ENCODE measurements at regions not wholly inside any gene's neighbourhood (a gene's known extent, or its start where the extent isn't known, plus 50 kb on each side); places are given as distances from the start of the nearest gene placed in this dataset.
"Not testable (repeated sequence)": the region's sequence is repeated elsewhere in the genome, so short reads cannot be mapped to it uniquely, and the experiment has no call there.

DNA sequence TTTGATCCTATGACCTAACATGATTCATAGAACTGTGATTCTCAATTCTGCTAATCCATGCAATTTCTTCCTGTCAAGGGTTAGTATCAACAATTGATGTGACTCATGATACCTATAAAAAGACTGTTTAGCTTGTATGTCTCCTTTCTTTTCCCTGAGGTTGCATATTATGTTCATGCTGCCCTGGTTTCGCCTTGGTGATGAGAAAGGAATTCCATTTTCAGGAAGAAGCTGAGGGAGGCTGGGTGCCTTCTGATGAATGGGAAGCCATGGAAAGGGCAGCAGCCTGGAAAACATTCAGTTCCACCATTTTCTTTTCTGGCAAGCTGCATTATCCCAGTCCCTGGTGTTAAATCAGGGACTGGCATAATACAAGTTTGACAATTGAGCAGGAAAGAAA is 976.5 kb downstream of the RPA4 start:
- DNase-seq: no peak

DNA sequence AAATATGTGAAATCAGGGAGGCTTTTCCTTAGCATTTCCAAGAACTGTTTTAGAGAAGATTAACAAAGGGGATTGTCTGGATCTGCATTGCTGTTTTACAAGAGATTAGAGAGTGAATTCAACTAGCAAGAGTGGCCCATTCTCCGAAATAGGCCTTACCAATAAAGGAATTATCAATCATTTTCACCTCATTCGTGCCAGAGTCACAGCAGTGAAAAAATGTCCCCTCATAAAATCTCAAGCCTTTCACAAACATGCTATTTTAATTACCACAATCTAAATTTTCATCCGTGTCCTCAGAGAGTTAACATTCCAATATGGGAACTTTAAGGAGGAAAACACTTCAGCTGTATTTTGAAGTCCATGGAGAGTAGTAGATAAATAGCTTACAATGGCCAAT is 979.6 kb downstream of the RPA4 start:
- DNase-seq: no peak

DNA sequence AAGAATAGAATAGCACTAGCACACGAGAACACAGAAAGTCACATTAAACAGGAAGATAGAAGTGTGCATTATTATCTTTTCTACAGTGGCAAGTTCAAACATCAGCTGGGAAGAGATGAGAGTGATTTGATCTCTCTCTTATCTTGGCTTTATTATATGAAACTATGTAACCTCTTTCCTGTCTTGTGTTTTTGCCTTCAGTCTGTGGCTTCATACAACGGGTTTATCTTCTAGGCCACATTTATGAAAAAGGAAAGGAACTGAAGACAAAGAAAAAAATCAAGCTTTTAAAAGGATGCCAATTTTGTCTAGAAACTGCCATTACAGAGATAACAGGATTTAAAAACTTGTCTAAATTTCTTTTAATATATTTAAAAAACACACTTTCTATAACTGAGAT is 983.6 kb downstream of the RPA4 start:
- no peak for DNase-seq

DNA sequence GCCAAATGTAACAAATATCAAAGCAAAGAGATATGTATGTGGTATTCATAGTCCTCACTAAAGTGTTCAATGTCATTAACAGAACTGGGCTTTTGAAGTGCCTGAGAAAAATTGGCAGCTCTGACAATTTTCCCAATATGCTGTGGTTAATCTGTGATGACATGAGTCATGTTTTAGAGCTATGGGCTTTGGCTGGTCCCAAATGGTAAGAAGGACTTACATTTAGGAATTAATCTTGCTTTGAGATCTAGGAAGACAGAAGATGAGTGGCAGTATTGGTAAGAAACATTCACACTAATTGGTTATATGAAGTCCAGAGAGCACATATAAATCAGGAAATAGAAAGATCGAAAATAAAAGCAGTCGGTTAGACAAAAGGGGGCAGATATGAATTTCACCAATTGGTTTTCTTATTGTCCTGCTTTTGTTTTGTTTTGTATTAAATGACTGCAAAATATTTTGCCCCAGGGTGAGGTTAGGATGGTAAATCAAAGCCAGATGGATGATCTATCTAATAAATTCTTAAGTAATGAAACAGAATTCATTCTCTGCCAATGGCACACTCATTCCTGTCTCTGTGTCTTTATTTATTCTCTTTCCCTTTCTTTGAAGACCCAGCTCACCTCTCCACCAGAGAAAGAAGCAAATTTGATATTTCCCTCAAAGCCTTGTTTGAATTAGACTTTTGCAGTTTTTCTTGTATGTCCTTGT is 993.1 kb downstream of the RPA4 start:
- no peak for DNase-seq

DNA sequence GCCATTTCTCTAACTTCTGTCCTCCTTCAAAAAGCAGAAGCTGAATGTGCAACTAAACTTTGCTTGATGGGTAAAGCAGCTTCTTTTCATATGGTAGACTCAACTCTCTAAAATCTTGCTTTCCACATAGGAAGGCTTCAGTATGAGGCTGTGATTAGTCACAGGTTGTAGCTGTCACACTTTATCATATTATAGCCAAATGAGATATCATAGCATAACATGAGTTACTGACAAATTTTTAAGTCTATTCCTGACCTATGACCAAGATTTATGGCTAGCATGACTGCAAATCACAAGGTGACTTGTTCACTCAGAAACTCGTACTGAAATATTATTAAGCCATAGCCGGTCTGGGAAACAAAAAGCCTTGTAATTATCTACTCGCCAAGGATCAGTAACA is 998.6 kb downstream of the RPA4 start:
- DNase-seq: no peak

DNA sequence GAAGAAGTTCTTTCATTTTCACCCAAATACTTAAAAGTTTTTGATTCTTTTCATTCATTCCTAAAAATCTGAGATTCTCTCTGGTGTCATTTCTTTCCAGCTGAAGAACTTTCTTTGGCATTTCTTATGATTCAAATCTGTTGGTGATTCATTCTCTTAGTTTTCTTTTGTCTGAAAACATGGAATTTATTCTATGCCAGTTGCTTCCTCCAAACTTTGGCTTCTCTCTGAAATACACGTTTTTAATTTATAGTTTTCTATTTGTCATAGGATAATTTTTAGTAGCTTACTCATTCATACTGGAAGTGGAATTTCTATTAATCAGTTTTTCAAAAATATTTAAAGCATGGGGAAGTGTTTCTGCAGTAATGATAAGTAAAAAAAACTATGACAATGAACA is 1012.0 kb downstream of the RPA4 start:
- no peak for DNase-seq

DNA sequence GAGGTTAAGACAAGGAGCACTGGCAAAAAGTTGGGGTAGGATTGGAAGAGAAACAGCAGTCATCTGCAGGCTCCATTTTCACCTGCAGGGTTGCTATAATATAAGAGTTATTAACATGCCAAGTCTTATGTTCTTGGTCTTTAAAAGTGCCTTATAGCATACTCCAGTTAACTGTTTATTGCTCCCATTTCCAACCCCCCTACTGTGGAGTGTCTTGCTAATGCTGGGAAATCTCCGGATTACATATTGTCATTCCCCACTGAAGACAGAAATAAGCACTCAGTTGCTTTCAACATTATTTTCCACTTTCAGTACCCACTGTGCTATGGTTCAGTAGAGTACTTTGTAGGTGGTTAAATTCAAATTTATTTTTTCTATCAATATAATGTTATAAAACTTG is 1014.3 kb downstream of the RPA4 start:
- DNase-seq: no peak

DNA sequence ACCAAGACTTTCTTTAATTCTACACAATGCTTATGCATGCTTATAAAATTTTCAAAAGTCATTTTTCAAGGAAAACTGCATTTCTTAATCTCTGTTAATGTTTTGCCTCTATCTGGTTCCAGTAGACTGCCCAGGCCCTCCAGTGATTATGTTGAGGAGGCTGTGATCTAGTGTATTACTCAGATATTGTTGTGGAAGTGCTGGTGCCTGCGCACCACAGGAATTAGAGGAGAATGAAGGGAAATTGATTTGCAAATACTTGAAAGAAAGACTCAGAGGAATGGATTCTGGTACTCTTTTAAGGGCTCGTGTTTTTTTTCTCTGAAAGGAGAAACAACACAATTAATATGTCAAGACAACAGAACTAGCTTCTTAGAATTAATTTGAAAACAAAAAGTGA is 1015.1 kb downstream of the RPA4 start:
- DNase-seq: no peak

DNA sequence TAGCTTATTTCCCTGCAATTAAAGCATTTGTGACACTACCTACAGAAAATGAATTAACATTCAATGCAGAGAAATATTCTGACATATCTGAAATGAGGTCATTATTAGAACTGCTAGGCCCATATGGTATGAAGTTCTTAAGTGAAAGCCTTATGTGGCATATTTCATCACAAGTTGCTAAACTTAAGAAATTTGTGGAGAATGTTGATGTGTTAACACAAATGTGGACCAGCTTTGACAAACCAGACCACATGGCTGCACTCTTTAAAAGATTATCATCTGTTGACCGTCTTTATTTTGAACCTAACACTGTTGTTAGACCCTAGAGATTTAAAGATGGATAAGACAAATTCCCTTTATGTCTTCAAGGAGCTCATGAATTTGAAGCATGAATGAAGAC is 1024.1 kb downstream of the RPA4 start:
- no peak for DNase-seq

DNA sequence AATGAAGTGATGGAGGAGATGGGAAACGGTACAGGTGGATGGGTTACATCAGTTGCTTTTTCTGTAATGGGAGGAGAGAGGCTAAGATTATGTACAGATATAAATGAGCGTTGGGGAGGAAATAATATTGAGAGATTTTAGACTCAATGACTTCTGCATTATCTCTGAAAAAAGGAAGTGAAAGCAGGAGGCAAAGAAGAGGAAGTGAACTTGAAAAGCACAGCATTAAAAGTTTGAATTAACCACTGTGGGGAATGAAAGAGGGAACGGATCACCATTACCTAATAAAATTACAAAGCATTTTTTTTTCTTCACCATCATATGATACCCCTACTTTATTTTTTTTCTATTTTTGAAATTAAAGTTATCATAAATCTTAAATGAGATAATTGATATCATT is 1025.5 kb downstream of the RPA4 start:
- DNase-seq: no peak

DNA sequence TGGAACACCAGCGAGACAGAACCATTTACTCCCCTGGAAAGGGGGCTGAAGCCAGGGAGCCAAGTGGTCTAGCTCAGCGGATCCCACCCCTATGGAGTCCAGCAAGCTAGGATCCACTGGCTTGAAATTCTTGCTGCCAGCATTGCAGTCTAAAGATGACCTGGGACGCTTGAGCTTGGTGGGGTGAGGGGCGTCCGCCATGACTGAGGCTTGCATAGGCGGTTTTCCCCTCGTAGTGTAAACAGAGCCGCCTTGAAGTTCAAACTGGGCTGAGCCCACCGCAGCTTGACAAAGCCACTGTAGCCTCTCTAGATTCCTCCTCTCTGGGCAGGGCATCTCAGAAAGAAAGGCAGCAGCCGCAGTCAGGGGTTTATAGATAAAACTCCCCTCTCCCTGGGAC is 1031.7 kb downstream of the RPA4 start:
- DNase-seq: not testable (repeated sequence)

DNA sequence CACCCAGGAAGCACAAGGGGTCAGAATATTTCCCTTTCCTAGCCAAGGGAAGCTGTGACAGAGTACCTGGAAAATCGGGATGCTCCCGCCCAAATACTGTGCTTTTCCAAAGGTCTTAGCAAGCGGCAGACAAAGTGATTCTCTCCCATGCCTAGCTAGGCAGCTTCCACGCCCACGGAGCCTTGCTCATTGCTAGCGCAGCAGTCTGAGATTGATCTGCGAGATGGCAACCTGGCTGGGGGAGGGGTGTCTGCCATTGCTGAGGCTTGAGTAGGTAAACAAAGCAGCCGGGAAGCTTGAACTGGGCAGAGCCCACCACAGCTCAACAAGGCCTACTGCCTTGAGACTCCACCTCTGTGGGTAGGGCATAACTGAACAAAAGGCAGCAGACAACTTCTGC is 1037.5 kb downstream of the RPA4 start:
- not testable (repeated sequence) for DNase-seq

DNA sequence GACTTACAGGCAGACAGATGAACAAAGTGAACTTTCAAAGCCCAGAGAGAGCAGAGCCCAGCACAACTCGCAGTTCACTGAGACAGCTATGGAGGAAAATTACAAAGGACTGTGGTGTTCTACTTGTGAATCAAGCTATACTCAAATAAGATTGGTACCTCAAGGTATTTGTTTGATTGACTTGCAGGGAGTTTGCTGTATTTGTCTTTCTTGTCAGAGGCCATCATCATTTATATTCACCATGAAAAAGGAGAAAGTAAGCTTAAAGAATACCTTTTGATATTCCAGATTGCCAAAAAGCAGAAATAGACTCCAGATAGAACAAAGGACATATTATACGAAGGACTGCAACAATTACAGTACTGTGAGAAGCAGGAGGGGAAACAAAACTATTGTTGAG is 1047.9 kb downstream of the RPA4 start:
- DNase-seq: no peak

DNA sequence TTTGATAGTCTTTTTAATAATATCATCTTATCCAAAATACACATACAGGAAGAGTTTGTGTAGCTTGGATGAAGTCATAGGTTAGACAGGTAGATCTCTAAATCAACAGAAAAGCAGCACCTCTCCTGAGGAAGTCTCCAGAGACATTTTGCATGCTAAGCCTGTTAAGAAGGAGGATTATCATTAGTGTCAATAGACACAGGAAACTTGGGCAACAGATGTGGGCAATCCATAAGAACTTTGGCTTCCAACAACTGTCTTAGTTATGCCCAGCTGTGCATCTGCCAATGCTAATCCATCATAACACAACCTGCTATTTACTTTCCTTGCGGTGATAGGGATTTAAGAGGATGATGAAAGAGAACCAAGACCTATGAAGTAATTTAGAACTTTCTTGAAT is 1052.6 kb downstream of the RPA4 start:
- no peak for DNase-seq

DNA sequence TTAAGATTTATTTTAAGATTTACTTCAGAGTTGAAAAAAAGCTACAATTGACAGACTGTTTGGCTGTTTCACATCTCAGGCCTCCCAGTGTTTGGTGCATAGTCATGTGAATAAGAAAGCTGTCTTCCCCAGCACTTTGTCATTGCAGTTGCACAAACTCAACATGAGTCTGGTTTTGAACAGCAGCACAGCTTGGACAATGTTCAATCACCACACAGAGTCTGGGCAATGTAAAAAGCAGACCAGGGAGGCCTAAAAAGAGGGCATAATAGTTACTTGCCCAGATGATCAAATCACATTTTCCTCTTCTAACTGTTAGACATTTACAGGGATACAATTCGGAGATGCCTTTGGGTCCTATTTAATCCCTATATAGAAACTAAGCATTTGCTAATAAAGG is 1055.0 kb downstream of the RPA4 start:
- DNase-seq: no peak

DNA sequence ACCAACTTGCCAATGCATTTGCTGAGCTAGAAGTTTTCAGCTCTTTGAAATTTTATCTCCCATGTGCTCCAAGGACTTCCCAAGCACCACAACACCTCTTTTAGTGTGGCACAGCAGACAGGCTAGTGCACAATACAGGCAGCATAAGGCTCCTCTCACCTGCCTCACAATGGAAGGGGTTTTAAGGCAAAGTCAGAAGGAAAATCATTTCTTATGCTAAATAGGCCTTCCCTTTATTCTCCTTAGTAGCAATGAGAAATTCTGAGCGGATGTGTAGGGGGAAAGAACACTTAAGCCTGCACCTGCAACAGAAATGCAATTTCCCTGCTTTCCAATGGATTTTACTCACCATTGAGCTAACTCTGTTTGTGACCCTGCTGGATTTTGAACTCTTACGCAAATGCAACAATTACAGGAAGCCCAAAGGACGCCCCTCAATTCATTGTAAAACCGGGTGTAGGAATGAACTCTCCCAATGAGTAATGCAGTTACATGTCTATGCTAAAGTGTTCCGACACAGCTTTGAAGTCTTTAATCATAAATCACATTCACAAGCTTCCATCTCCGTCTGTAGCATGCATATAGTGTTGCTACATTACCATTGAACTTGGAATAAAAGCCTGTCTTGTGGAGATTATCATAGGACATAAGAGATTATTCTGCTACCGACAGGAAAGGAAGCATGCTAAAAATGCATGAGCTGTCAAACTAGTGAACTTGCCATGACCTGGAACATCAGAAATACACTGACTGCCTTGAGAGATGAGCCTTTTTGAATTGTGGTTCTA is 1084.9 kb downstream of the RPA4 start:
- DNase-seq: no peak

DNA sequence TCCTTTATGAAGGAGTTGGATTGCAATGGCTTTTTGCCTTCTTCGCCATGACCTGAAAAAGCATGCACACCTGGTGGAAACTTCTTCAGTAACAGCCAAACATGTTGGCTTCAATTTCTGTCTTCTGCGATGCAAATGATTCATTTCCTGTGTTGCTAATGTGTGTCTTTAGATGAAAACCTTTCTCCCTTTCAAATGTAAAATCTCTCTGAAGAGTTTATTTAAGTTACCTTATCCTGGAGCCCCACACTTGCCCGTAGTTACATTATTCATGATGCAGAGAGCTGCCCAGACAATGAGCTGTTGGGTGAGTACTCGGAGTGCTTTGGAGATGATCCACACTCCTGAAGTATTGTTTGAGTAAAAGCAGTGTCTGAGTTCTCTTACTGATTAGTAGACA is 1100.9 kb downstream of the RPA4 start:
- no peak for DNase-seq

DNA sequence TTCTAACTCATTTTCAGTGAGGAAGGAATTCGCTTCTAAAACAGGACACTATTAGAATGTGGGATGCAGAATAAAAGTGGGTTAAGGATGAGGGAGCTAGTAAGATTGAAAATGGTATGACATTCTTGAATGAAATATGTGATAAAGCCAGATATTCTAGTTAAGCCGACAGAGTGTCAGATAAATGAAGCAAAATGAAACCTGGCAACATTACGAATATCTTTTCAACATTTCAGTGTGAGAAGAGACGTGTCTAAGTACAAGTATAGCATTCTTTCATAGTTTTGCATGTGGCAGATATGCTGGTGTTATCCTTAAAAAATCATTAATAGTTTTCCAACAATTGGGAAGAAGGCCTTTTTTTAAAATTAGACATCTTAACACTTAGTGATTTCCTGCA is 1101.4 kb downstream of the RPA4 start:
- no peak for DNase-seq

DNA sequence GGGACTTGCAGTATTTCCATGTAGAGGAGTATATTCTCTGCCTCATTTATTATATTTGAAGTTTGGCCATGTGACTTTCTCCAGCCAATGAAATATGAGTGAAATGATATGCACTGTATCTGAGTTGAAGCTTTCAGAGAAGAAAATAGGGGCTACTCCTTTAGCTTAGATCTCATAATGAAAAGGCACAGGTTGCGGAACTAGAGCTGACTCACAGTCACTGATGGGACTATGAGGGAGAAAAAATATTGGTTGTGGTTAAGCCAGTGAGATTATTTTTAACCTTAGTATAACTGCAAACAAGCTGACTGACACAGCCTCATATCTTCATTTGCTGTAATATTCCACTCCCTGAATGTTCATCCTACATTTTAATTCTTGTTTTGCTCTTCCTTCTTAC is 1104.3 kb downstream of the RPA4 start:
- DNase-seq: no peak

DNA sequence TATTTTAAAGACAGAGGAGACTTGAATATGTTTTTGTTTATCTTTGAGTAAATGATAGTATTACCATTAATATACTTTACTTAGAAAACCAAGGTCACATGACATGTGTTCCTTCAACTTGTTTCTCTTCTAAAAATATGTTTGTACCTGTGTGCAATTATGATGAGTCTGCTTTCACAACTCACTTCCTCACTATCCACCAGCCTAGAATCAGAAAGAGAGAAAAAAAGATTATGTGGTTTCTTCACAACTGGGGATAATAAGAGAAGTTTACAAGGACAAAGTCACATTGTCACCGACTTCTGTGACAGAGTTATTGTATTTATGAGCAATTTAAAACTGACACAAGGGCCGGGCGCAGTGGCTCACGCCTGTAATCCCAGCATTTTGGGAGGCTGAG is 1112.1 kb downstream of the RPA4 start:
- no peak for DNase-seq

DNA sequence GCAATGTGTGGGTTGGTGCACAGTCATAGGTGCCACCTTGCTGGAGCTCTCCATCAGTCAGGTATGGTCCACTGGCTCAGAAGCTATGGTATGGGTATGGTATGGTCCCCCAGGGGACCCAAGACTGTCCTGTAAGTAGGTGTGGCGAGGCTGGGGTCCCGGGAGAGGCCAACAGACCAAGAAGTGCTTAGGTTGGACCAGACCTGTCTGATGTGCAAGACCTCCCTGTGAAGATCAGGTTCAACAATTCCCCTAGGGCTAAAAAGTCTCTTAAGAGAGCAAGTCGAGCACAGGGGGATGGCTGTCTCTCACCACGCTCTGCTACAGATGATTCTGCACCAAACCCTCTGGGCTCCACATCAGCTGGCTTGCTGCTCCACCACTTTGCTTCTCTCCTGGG is 1145.0 kb downstream of the RPA4 start:
- DNase-seq: no peak

DNA sequence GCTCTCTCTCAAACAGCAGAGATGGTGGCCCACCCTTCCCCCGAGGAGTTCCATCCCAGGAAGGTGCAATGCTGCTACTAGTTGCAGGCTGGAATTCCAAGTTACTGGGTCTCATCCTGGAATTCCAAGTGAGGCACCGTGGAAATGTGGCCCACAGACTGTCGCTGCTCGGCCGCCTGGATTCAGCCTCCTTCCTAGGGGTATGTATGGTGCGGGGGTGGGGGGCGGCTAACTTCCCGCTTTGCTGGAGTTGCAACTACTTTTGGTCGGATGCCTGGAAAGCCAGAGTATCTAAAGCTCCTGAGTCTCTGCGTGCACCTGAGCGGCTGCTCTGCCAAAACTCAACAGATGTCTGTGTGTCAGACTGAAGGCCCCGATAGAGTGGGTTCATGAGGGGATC is 1146.2 kb downstream of the RPA4 start:
- DNase-seq: no peak

DNA sequence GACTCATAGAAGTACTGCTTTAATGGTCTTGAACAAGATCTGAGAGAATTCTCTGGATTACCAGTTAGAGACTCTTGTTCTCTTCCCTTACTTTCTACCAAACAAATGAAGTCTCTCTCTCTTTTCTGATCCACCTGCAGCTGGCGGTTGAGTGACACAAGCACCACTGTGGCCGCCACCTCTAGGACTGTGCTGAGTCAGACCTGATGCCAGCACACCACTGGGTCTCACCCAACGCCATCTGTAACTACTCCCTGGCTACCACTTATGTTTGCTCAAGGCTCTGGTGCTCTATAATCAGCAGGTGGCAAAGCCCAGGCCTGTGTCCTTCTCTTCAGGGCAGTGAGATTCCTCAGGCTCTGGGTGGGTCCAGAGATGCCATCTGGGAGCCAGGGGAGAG is 1173.5 kb downstream of the RPA4 start:
- no peak for DNase-seq

DNA sequence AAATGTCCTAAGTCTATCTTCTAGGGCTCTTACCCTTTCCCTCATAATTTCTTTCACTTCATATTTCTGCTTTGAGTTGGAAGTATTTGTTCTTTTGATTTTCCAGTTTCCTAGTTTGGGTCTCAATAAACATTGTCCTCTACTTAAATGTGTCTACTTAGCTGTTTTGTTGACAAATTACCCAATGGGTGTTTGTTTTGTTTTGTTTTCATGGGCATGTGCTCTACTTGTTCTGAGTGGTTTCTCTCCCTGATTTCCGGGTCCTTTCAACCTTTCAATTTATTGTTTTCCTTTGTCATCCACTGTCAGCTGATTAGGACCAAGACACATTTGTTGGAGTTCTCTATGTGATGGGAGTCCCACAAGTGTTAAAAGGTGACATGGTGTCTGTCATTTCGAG is 1181.4 kb downstream of the RPA4 start:
- no peak for DNase-seq

DNA sequence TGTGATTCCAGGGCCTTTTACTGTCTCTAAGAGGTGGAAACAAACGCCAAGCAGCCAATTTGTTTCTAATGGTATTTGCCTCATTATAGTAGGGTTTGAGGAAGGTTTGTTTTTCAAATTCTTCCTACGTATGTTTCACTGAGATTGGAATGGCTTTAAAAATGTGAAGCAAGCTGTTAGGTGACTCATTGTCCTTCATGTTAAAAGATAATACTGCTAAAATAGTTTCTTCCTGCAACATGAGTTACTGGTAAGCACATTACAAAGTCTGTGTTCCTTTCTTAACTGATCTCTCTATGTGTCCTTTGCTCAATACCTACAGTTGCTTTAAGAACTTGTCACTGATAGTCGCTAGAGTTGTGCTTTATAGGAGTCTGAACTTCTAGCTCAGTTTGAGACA is 1183.9 kb downstream of the RPA4 start:
- no peak for DNase-seq
